ENCODE measurements at regions not wholly inside any gene's neighbourhood (a gene's known extent, or its start where the extent isn't known, plus 50 kb on each side); places are given as distances from the start of the nearest gene placed in this dataset.

DNA sequence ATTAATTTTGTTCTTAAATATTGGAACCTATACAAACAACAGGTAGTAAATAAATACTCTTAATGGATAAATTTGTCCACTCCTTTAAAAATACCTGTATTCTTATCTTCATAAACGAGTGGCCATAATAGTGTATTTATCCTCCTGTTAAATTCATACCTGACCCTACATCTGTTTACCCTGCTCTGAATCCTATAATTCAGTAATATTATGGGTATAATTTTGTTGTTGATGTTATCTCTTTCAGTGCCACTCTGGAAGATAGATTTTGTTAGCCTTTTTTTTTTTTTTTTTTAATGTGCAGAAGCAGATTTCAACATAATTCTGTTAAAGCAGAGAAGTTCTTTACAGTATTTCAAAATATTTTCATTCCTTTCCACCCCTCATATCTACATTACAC lies 1337.9 kb downstream of the PLA2G4A start:
- DNase-seq (no peak), ATAC-seq (ENCODE audit: insufficient read depth, low read depth) (no peak)
- no peaks in the 10 kb centered on the region for H3K36me3 ChIP-seq (ENCODE audit: insufficient read depth, low read length)
- no peak overlapping the region for H2AFZ ChIP-seq (ENCODE audit: low read depth, low read length)
- no peaks in the 10 kb centered on the region for H3K9me3 ChIP-seq (ENCODE audit: insufficient read depth, low read length, severe bottlenecking)
- no peak for TF ChIP-seq EZH2 (IDR thresholded peaks at IDR 0.05; ENCODE audit: borderline replicate concordance, low read depth, low read length, severe bottlenecking)
- TF ChIP-seq, protein P1, sequence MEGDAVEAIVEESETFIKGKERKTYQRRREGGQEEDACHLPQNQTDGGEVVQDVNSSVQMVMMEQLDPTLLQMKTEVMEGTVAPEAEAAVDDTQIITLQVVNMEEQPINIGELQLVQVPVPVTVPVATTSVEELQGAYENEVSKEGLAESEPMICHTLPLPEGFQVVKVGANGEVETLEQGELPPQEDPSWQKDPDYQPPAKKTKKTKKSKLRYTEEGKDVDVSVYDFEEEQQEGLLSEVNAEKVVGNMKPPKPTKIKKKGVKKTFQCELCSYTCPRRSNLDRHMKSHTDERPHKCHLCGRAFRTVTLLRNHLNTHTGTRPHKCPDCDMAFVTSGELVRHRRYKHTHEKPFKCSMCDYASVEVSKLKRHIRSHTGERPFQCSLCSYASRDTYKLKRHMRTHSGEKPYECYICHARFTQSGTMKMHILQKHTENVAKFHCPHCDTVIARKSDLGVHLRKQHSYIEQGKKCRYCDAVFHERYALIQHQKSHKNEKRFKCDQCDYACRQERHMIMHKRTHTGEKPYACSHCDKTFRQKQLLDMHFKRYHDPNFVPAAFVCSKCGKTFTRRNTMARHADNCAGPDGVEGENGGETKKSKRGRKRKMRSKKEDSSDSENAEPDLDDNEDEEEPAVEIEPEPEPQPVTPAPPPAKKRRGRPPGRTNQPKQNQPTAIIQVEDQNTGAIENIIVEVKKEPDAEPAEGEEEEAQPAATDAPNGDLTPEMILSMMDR (IDR thresholded peaks at IDR 0.05; ENCODE audit: borderline replicate concordance, extremely low read depth, low read length, poor library complexity, severe bottlenecking), result no peak
- H3K79me2 ChIP-seq (ENCODE audit: insufficient read depth, low read length), result no peaks in the 10 kb centered on the region
- H3K4me2 ChIP-seq (ENCODE audit: insufficient read depth, low read length), result no peak overlapping the region
- no peak overlapping the region for H3K27ac ChIP-seq (ENCODE audit: low read length)
- H3K27me3 ChIP-seq (ENCODE audit: insufficient read depth, low read length, poor library complexity), result no peaks in the 10 kb centered on the region
- H3K4me1 ChIP-seq (ENCODE audit: insufficient read depth, low read length), result no peaks in the 10 kb centered on the region
- H3K4me3 ChIP-seq (ENCODE audit: low read depth in 1 of 2, low read length in 2 of 2), result no peak overlapping the region
- no peak overlapping the region for H3K9ac ChIP-seq (ENCODE audit: low read depth, low read length)
- H4K20me1 ChIP-seq (ENCODE audit: insufficient read depth, low read length), result no peaks in the 10 kb centered on the region

DNA sequence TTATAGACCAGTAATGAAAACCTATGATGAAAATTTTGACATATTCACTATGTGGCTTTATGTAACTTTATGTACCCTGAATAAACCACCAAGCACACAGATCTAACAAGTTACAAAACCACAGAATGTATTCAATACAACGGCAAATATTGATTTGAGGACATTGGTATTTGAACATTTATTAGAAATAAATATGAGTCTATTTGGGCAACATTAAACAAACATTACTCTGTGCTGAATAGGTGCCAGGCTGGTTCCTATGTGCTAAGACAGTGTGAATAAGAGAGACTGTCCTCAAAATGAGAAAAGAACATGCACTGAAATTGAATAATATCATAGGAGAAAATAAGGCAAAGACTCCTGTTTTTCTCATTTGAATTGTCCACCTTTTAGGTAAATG lies 1341.2 kb downstream of the PLA2G4A start:
- no peak overlapping the region for H3K27ac ChIP-seq (ENCODE audit: low read length)
- no peaks in the 10 kb centered on the region for H3K4me1 ChIP-seq (ENCODE audit: insufficient read depth, low read length)
- H3K9me3 ChIP-seq (ENCODE audit: insufficient read depth, low read length, severe bottlenecking), result no peaks in the 10 kb centered on the region
- no peak overlapping the region for H2AFZ ChIP-seq (ENCODE audit: low read depth, low read length)
- H3K36me3 ChIP-seq (ENCODE audit: insufficient read depth, low read length), result no peaks in the 10 kb centered on the region
- no peak overlapping the region for H3K4me3 ChIP-seq (ENCODE audit: low read depth in 1 of 2, low read length in 2 of 2)
- H4K20me1 ChIP-seq (ENCODE audit: insufficient read depth, low read length), result no peaks in the 10 kb centered on the region
- DNase-seq, result no peak
- H3K9ac ChIP-seq (ENCODE audit: low read depth, low read length), result no peak overlapping the region
- TF ChIP-seq EZH2 (IDR thresholded peaks at IDR 0.05; ENCODE audit: borderline replicate concordance, low read depth, low read length, severe bottlenecking), result no peak
- TF ChIP-seq, protein P1 (IDR thresholded peaks at IDR 0.05; ENCODE audit: borderline replicate concordance, extremely low read depth, low read length, poor library complexity, severe bottlenecking), result no peak
- no peaks in the 10 kb centered on the region for H3K27me3 ChIP-seq (ENCODE audit: insufficient read depth, low read length, poor library complexity)
- no peak overlapping the region for H3K4me2 ChIP-seq (ENCODE audit: insufficient read depth, low read length)
- ATAC-seq (ENCODE audit: insufficient read depth, low read depth), result no peak
- no peaks in the 10 kb centered on the region for H3K79me2 ChIP-seq (ENCODE audit: insufficient read depth, low read length)

DNA sequence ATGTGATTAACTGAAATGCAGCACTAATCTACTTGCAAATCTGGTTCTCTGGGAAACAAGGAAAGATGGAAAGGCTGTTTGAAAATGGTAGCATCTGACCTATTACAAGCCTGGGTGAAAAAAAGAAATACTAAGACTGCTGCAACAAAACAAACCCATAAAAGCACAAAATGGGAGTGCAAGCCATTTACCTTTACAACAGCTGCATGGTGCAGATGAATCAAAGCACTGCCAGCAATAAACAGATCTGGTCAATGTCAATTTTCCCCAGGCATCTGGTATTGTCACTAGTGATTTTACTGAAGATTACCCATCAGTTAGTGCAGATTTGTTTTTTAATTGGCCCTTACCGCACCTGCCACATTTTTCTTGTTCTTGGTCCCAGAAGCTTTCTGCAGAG lies 1341.7 kb downstream of the PLA2G4A start:
- no peak for DNase-seq

More for the DNA sequence above, 1341.7 kb downstream of the PLA2G4A start:
- Histone ChIP-seq H2AFZ (ENCODE audit: low read depth, low read length) (no peak overlapping the region), H3K36me3 (ENCODE audit: insufficient read depth, low read length) (no peaks in the 10 kb centered on the region), H3K27me3 (ENCODE audit: insufficient read depth, low read length, poor library complexity) (no peaks in the 10 kb centered on the region), H3K4me1 (ENCODE audit: insufficient read depth, low read length) (no peaks in the 10 kb centered on the region), H3K9me3 (ENCODE audit: insufficient read depth, low read length, severe bottlenecking) (no peaks in the 10 kb centered on the region), H3K9ac (ENCODE audit: low read depth, low read length) (no peak overlapping the region), H3K4me3 (ENCODE audit: low read depth in 1 of 2, low read length in 2 of 2) (no peak overlapping the region), H4K20me1 (ENCODE audit: insufficient read depth, low read length) (no peaks in the 10 kb centered on the region), H3K4me2 (ENCODE audit: insufficient read depth, low read length) (no peak overlapping the region), H3K27ac (ENCODE audit: low read length) (no peak overlapping the region), H3K79me2 (ENCODE audit: insufficient read depth, low read length) (no peaks in the 10 kb centered on the region)
- ATAC-seq (ENCODE audit: insufficient read depth, low read depth), result no peak
- TF ChIP-seq, protein P1 (IDR thresholded peaks at IDR 0.05; ENCODE audit: borderline replicate concordance, extremely low read depth, low read length, poor library complexity, severe bottlenecking), result no peak
- TF ChIP-seq EZH2 (IDR thresholded peaks at IDR 0.05; ENCODE audit: borderline replicate concordance, low read depth, low read length, severe bottlenecking), result no peak
